ENCODE measurements at regions not wholly inside any gene's neighbourhood (a gene's known extent, or its start where the extent isn't known, plus 50 kb on each side); places are given as distances from the start of the nearest gene placed in this dataset.

DNA sequence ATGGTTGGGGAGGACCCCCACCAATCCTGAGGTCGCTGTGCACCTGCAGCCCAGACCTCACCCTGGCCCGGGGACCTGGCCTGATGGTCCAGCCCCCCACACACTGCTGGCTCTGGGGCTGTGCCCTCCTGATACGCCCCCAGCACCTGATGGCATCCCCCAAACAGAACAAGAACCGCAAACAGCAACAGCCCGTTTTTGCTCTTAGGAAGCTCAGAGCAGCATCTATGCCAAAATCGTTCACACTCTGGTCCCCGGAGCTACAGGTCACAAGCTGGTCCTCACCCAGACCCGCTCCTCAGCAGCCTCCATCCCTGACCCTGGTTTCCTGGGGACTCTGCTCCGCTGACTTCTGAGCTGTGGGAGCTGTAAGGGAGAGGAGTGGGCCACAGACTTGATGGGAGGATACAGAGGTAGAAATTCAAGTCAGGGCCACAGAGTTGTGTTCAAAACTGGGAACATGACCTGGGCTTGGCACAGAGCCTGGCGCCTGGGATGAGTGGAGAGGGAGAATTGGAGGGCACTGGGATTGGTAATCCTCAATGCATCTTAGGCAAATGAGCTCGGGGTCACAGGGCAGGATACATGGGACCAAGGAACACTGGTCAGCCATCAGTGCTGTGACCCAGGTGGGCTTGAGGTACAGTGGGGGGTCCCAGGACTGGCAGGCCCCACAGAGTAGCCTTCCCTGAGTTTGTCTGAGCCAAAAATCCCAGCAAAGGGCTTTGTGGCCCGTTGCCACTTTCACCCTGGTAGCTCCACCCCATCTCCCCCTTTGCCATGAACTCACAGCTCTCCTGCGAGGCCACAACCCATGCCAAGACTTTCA lies 170.9 kb upstream of the RTL1 start:
- peaks cover 29 to 42% (median 34%) of the 10 kb centered on the region in 3 donors for H3K27me3 Mint-ChIP-seq (ENCODE audit: low read depth in 3 of 3)
- no peak overlapping the region for H3K4me2 ChIP-seq (replicated peaks; ENCODE audit: extremely low read depth, low read length, poor library complexity, severe bottlenecking)
- 85% methylated on average over 10 of the region's 13 CpGs for WGBS (ENCODE audit: insufficient coverage)
- H3K4me1 Mint-ChIP-seq: peaks cover 2% of the 10 kb centered on the region
- H3K36me3 ChIP-seq (replicated peaks in 1 of 2; ENCODE audit: control insufficient read depth in 1 of 2, insufficient read depth in 2 of 2, low read length in 2 of 2): no peaks in the 10 kb centered on the region
- no peak overlapping the region for H3K27ac ChIP-seq (ENCODE audit: low read depth in 1 of 2, low read length in 2 of 2)
- intact Hi-C loops (cut with micrococcal nuclease): no loop called here
- H3K9me3 ChIP-seq (replicated peaks in 1 of 2; ENCODE audit: control insufficient read depth in 1 of 2, insufficient read depth in 1 of 2, low read length in 2 of 2): peaks cover 0 to 5% of the 10 kb centered on the region in 2 donors
- TF ChIP-seq, protein P1, sequence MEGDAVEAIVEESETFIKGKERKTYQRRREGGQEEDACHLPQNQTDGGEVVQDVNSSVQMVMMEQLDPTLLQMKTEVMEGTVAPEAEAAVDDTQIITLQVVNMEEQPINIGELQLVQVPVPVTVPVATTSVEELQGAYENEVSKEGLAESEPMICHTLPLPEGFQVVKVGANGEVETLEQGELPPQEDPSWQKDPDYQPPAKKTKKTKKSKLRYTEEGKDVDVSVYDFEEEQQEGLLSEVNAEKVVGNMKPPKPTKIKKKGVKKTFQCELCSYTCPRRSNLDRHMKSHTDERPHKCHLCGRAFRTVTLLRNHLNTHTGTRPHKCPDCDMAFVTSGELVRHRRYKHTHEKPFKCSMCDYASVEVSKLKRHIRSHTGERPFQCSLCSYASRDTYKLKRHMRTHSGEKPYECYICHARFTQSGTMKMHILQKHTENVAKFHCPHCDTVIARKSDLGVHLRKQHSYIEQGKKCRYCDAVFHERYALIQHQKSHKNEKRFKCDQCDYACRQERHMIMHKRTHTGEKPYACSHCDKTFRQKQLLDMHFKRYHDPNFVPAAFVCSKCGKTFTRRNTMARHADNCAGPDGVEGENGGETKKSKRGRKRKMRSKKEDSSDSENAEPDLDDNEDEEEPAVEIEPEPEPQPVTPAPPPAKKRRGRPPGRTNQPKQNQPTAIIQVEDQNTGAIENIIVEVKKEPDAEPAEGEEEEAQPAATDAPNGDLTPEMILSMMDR (IDR thresholded peaks at IDR 0.05): no peak
- no peak overlapping the region for H2AFZ ChIP-seq (ENCODE audit: insufficient read depth, low read depth, low read length, poor library complexity, severe bottlenecking)
- H3K9me3 Mint-ChIP-seq: peaks cover 0 to 7% (median 0%) of the 10 kb centered on the region in 7 donors
- no peak overlapping the region for H3K9ac ChIP-seq (ENCODE audit: insufficient read depth, low read length, poor library complexity, severe bottlenecking)
- no peaks in the 10 kb centered on the region for H4K20me1 ChIP-seq (ENCODE audit: insufficient read depth, low read length)
- H3K27me3 ChIP-seq (ENCODE audit: control insufficient read depth in 2 of 2, insufficient read depth in 2 of 2, low read length in 2 of 2): peaks cover 5 to 33% of the 10 kb centered on the region in 2 donors
- no peak overlapping the region for H3K4me3 Mint-ChIP-seq
- H3K36me3 Mint-ChIP-seq: no peaks in the 10 kb centered on the region
- H3K4me1 ChIP-seq (ENCODE audit: control insufficient read depth in 1 of 2, insufficient read depth in 2 of 2, low read length in 2 of 2): no peaks in the 10 kb centered on the region
- no peak overlapping the region for H3K27ac Mint-ChIP-seq
- no peak overlapping the region for H3K4me3 ChIP-seq (replicated peaks in 1 of 3; ENCODE audit: low read depth in 2 of 3, low read length in 3 of 3)
- no peak for DNase-seq
- no peaks in the 10 kb centered on the region for H3K79me2 ChIP-seq (ENCODE audit: insufficient read depth, low read length)

DNA sequence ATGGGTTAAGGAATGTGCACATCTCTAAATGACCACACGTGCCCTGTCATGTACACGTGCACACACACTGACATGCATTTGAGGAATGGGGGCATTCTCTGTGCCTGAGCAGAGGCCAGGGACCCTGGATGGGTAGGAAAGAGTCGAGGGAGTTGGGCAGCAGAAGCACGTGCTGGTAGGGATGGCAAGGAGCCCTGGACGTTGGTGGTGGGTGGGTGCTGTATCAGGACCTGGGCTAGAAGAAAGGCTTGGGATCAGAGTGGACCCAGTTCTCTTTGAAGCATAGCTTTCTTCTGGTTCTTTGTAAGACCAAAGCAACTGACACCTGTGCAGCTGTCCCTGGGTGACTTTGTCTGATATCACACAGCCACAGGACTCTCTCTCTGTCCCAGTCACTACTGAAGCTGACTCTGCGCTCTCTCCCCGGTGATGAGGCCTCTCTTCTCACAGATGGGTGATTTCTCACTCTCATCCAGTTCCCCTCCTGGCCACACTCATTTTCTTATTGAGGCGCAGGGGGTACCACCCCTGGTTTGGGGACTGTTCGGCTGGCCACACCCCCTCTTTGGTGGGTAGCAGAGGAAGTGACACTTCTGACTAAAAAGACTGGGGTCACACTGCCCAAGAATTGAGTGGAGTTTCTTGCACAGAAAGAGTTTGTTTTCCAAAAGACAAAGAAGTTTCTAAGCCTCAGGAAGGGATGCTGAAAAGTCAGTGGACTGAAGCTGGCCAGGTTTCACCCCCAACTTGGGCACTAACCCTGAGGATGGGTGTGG lies 171.7 kb upstream of the RTL1 start:
- H3K9me3 Mint-ChIP-seq: peaks cover 0 to 7% (median 0%) of the 10 kb centered on the region in 7 donors
- no peak overlapping the region for H3K27ac Mint-ChIP-seq
- DNase-seq: no peak
- Histone ChIP-seq H3K9me3 (replicated peaks in 1 of 2; ENCODE audit: control insufficient read depth in 1 of 2, insufficient read depth in 1 of 2, low read length in 2 of 2) (peaks cover 0 to 5% of the 10 kb centered on the region in 2 donors), H3K36me3 (replicated peaks in 1 of 2; ENCODE audit: control insufficient read depth in 1 of 2, insufficient read depth in 2 of 2, low read length in 2 of 2) (no peaks in the 10 kb centered on the region), H3K79me2 (ENCODE audit: insufficient read depth, low read length) (no peaks in the 10 kb centered on the region), H2AFZ (ENCODE audit: insufficient read depth, low read depth, low read length, poor library complexity, severe bottlenecking) (no peak overlapping the region), H3K4me3 (replicated peaks in 1 of 3; ENCODE audit: low read depth in 2 of 3, low read length in 3 of 3) (no peak overlapping the region), H3K4me1 (ENCODE audit: control insufficient read depth in 1 of 2, insufficient read depth in 2 of 2, low read length in 2 of 2) (no peaks in the 10 kb centered on the region), H3K9ac (ENCODE audit: insufficient read depth, low read length, poor library complexity, severe bottlenecking) (no peak overlapping the region), H3K27me3 (ENCODE audit: control insufficient read depth in 2 of 2, insufficient read depth in 2 of 2, low read length in 2 of 2) (peaks cover 5 to 33% of the 10 kb centered on the region in 2 donors), H3K27ac (ENCODE audit: low read depth in 1 of 2, low read length in 2 of 2) (no peak overlapping the region), H3K4me2 (replicated peaks; ENCODE audit: extremely low read depth, low read length, poor library complexity, severe bottlenecking) (no peak overlapping the region), H4K20me1 (ENCODE audit: insufficient read depth, low read length) (no peaks in the 10 kb centered on the region)
- H3K4me3 Mint-ChIP-seq: no peak overlapping the region
- H3K4me1 Mint-ChIP-seq: peaks cover 2% of the 10 kb centered on the region
- 63% methylated on average over 7 of the region's 9 CpGs for WGBS (ENCODE audit: insufficient coverage)
- peaks cover 35 to 47% (median 41%) of the 10 kb centered on the region in 3 donors for H3K27me3 Mint-ChIP-seq (ENCODE audit: low read depth in 3 of 3)
- TF ChIP-seq, protein P1 (IDR thresholded peaks at IDR 0.05): no peak
- intact Hi-C loops (cut with micrococcal nuclease): no loop called here
- H3K36me3 Mint-ChIP-seq: no peaks in the 10 kb centered on the region

Measured in CD14-positive monocyte (primary cell).